SU-DHL-6 (cell line): ENCODE measurements at regions not wholly inside any gene's neighbourhood (a gene's known extent, or its start where the extent isn't known, plus 50 kb on each side); places are given as distances from the start of the nearest gene placed in this dataset.

Source experiments
- EZH2phosphoT487 ChIP-seq: fragments of 200-600 bp; sonication (generic), shearing (Covaris generic); conservative IDR thresholded peaks from 2 replicates; pipeline ENCODE4 v1.6.1; 2018; ENCODE audit warnings: mild to moderate bottlenecking, antibody characterized with exemption, low read length, moderate library complexity, mixed read lengths
- TF ChIP-seq, protein P1 (sequence below): fragments of 200-600 bp; sonication (generic); IDR thresholded peaks from one replicate; pipeline ENCODE4 v1.5.1; 2017; ENCODE audit warnings: antibody characterized with exemption, mild to moderate bottlenecking, low read length, moderate library complexity; ENCODE audit not compliant: insufficient read depth, poor library complexity, severe bottlenecking

GRCh38 chr6:113317442-113317841, 539.7 kb upstream of the MARCKS start:
- TF ChIP-seq, protein P1, sequence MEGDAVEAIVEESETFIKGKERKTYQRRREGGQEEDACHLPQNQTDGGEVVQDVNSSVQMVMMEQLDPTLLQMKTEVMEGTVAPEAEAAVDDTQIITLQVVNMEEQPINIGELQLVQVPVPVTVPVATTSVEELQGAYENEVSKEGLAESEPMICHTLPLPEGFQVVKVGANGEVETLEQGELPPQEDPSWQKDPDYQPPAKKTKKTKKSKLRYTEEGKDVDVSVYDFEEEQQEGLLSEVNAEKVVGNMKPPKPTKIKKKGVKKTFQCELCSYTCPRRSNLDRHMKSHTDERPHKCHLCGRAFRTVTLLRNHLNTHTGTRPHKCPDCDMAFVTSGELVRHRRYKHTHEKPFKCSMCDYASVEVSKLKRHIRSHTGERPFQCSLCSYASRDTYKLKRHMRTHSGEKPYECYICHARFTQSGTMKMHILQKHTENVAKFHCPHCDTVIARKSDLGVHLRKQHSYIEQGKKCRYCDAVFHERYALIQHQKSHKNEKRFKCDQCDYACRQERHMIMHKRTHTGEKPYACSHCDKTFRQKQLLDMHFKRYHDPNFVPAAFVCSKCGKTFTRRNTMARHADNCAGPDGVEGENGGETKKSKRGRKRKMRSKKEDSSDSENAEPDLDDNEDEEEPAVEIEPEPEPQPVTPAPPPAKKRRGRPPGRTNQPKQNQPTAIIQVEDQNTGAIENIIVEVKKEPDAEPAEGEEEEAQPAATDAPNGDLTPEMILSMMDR = no peak
- no peak for TF ChIP-seq EZH2phosphoT487
